ENCODE measurements at regions not wholly inside any gene's neighbourhood (a gene's known extent, or its start where the extent isn't known, plus 50 kb on each side); places are given as distances from the start of the nearest gene placed in this dataset.

DNA sequence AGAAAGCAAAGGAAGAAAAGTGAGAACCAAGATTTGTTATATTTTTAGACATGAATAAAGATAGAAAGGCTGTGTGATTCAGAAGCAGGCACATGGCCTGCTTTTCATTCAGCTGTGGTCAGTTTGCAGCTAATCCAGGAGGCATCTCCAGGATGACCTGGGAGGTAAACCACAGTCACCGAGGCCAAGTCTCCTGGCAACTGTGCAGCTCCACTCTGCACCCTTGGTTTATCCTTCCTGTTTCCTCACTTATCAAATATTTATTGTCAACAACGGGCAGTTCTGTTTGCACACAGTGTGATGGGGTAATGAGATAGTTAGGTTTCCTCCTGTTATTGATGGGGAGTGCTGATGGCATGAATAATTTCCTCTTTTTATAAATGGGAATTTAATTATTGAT, 243.0 kb downstream of the PSAT1 start:
- H3K4me3 ChIP-seq (ENCODE audit: extremely low read depth in 1 of 4, insufficient read depth in 2 of 4, low read depth in 3 of 4, low read length in 4 of 4), result no peak overlapping the region
- H3K23me2 ChIP-seq (ENCODE audit: low read depth, low read length), result no peaks in the 10 kb centered on the region
- no peak overlapping the region for H3K27ac ChIP-seq (ENCODE audit: low read depth, low read length)
- no peak overlapping the region for H4K5ac ChIP-seq (ENCODE audit: insufficient read length, low read depth, low read length)
- no peaks in the 10 kb centered on the region for H3K36me3 ChIP-seq (ENCODE audit: control insufficient read depth in 2 of 4, insufficient read depth in 4 of 4, low read length in 3 of 4)
- H3K9ac ChIP-seq (replicated peaks in 1 of 4; ENCODE audit: extremely low read depth in 1 of 4, low read depth in 3 of 4, low read length in 3 of 4), result no peak overlapping the region
- H3K56ac ChIP-seq (replicated peaks; ENCODE audit: insufficient read length, low read depth, low read length), result no peak overlapping the region
- H2AK5ac ChIP-seq (ENCODE audit: low read depth, low read length), result no peak overlapping the region
- FAIRE-seq (no peak), DNase-seq (ENCODE audit: low read depth in 1 of 2, low spot score in 2 of 2) (no peak)
- no peak overlapping the region for H4K91ac ChIP-seq (replicated peaks; ENCODE audit: insufficient read length, low read length)
- H3K79me1 ChIP-seq (ENCODE audit: low read depth, low read length), result no peaks in the 10 kb centered on the region
- H3K18ac ChIP-seq (ENCODE audit: extremely low read depth, low read length), result no peak overlapping the region
- POLR2A ChIA-PET (ENCODE audit: partially characterized antibody), result no interaction called here
- H3K9me3 ChIP-seq (ENCODE audit: insufficient read depth in 2 of 2, low read depth in 1 of 2, low read length in 1 of 2), result no peaks in the 10 kb centered on the region
- H3K4me1 ChIP-seq (replicated peaks in 1 of 4; ENCODE audit: control insufficient read depth in 3 of 4, insufficient read depth in 4 of 4, low read length in 3 of 4), result peaks cover 5 to 18% (median 10%) of the 10 kb centered on the region in 4 experiments
- H3K4ac ChIP-seq (replicated peaks; ENCODE audit: insufficient read length, low read depth, low read length), result no peak overlapping the region
- H2BK20ac ChIP-seq (ENCODE audit: low read length), result no peak overlapping the region
- H4K20me1 ChIP-seq (replicated peaks in 1 of 2; ENCODE audit: control insufficient read depth in 1 of 2, insufficient read depth in 2 of 2, low read length in 2 of 2), result no peaks in the 10 kb centered on the region
- no peak overlapping the region for H3K14ac ChIP-seq (ENCODE audit: insufficient read length)
- H3K23ac ChIP-seq (ENCODE audit: insufficient read length), result no peak overlapping the region
- H2AFZ ChIP-seq (ENCODE audit: low read length), result no peak overlapping the region
- H3K4me2 ChIP-seq (ENCODE audit: insufficient read depth in 1 of 2, low read depth in 2 of 2, low read length in 2 of 2), result no peak overlapping the region
- H2BK15ac ChIP-seq (ENCODE audit: low read length), result no peak overlapping the region
- H3K27me3 ChIP-seq (replicated peaks in 1 of 4; ENCODE audit: control insufficient read depth in 3 of 4, extremely low read depth in 1 of 4, insufficient read depth in 3 of 4, low read length in 3 of 4), result no peaks in the 10 kb centered on the region
- WGBS, 2 experiments (ENCODE audit: extremely low coverage in 1 of 2, insufficient coverage in 1 of 2, insufficient read length in 1 of 2, insufficient replicate concordance in 2 of 2, low coverage in 1 of 2, low lambda C conversion rate in 2 of 2, missing lambda C conversion rate in 1 of 2), result 90% methylated on average over 2 of the region's 2 CpGs; no CpG with 5 or more reads in 1 of the 2 experiments
- H2BK120ac ChIP-seq (replicated peaks; ENCODE audit: low read depth, low read length), result no peak overlapping the region
- H2BK5ac ChIP-seq (ENCODE audit: low read depth, low read length), result no peak overlapping the region
- no peak overlapping the region for H2BK12ac ChIP-seq (ENCODE audit: low read depth, low read length)
- no peak overlapping the region for H4K8ac ChIP-seq (ENCODE audit: extremely low read depth, insufficient read depth, low read length)
- CTCF ChIA-PET (ENCODE audit: partially characterized antibody), result interaction anchor here (1.5 kb wide), 1 partner anchor 101 kb away, joined by 7 read pairs; no protein-coding TSS in a partner anchor
- H3K79me2 ChIP-seq (ENCODE audit: control insufficient read depth in 1 of 2, insufficient read depth in 2 of 2, low read length in 2 of 2), result no peaks in the 10 kb centered on the region
- TF ChIP-seq CTBP2 (IDR thresholded peaks at IDR 0.05; ENCODE audit: borderline replicate concordance, insufficient read depth, insufficient read length, low read length) (no peak), CTCF (IDR thresholded peaks at IDR 0.05; ENCODE audit: control extremely low read depth in 1 of 3, insufficient read depth in 1 of 3, low read depth in 1 of 3, low read length in 3 of 3) (no peak), NANOG (IDR thresholded peaks at IDR 0.05; ENCODE audit: insufficient read depth, low read depth, low read length, poor library complexity, severe bottlenecking) (no peak), CBX8 (IDR thresholded peaks at IDR 0.05; ENCODE audit: borderline replicate concordance, low read depth, low read length) (no peak), POLR2AphosphoS5 (IDR thresholded peaks at IDR 0.05; ENCODE audit: low read depth, low read length) (no peak), SP4 (IDR thresholded peaks at IDR 0.05; ENCODE audit: low read length) (no peak), TAF1 (IDR thresholded peaks at IDR 0.05; ENCODE audit: low read depth, low read length) (no peak), JUND (IDR thresholded peaks at IDR 0.05; ENCODE audit: low read length) (no peak), CBX5 (IDR thresholded peaks at IDR 0.05; ENCODE audit: low read depth, low read length) (no peak), EZH2 (IDR thresholded peaks at IDR 0.05; ENCODE audit: low read depth, low read length, severe bottlenecking) (no peak), HDAC2 (IDR thresholded peaks at IDR 0.05; ENCODE audit: borderline replicate concordance in 1 of 2, low read depth in 2 of 2, low read length in 2 of 2) (no peak), RXRA (IDR thresholded peaks at IDR 0.05; ENCODE audit: insufficient read depth, low read depth, low read length) (no peak)
